Right kidney (tissue), 1 donor: ENCODE measurements at regions not wholly inside any gene's neighbourhood (a gene's known extent, or its start where the extent isn't known, plus 50 kb on each side); places are given as distances from the start of the nearest gene placed in this dataset.

ENCODE experiments used
- DNase-seq: peaks from one replicate; pipeline ENCODE4 v3.0.0-alpha.2; 2016

DNA sequence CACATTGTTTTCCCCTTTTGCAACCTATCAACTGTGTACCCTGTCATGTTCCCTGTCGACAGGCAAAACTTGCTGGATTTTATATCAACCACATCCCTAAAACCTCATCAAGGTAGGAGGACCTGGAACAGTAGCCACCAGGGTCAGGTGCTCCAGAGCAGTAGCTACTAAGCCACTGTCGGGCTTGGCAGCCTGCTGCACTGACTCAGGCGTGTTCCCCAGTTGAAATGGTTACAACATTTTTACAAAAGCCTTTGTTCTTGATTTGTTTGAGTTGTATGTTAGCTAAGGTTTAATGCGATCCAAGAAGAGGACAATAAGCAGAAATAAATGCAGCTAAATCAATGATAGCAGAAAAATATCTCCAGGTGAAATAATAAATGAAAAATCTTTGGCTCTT, 407.4 kb upstream of the TLE4 start:
- no peak for DNase-seq

DNA sequence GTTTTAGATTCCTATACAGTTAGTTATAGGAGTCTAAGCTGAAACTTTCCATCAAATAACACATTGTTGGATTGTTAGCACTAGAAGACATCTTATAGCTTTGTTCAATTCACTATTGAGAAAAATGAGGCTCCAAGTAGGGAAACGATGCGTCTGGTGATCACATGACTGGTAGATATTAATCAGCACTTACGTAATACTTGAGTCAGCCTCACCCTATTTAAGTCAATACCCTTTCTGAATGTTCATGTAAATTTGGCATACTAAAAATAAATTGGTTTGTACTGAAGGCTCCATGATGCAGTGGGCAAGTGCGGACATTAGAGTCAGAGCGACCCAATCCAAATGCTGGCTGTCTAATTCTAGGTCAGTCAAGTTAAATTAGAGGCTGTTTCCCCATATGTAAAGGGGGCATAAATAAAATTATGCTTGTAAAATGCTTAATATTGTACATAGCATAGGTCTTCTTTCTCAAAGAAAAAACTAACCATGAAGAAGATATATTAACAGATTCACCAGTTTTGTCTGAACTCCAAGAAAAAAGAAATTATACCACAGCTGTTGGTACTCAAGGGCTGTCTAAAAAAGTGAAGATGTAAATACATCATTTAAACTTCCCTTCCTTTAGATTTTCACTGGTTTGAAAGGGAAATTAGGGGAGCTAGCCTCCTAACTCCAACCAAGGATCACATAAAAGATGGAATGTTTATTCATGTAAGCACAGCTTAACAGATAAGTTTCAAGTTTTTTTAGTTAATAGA, 406.6 kb upstream of the TLE4 start:
- DNase-seq = no peak

DNA sequence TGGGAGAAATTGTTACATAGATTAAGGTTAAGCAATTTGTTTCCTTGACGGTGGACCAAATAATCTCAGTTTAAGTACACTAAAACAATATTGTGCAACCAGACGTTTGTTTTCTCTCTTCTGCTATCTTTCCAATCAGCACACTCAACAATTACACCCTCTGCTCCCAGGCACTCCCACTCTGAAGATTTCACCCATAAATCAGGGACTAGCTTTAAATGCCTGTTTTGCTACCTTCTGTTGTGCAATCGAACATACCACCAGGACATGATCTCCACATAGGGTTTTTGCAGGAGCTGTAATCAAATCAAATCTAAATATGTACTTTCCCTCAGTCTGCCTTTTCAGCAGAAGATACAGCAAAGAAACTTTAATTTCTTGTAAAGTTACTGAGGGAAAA, 405.8 kb upstream of the TLE4 start:
- DNase-seq = peak; percentile 27

GRCh38 chr9:79170643-79171042, 401.1 kb upstream of the TLE4 start:
- DNase-seq = no peak

- DNase-seq = no peak
Observed at GRCh38 chr9:79173932-79174331, 397.8 kb upstream of the TLE4 start.

GRCh38 chr9:79176014-79176697, 395.6 kb upstream of the TLE4 start:
- no peak for DNase-seq

GRCh38 chr9:79184831-79185230, 386.9 kb upstream of the TLE4 start:
- no peak for DNase-seq

DNA sequence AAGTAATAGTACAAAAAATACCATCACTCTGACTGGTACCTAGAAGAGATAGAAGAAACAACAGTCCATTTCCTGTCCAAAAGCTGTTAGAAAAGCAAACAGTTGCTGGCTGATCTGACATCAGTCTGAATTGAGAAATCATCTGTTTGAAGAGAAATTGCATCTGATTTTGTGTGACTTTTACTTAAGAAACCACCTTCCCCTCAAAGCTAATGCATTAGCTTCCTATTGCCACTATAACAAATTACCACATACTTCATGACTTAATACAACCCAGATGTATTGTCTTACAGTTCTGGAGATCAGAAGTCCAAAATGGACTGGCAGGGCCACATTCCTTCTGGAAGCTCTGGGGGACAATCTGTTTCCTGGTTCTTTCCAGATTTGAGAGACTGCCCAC, 385.9 kb upstream of the TLE4 start:
- no peak for DNase-seq

DNA sequence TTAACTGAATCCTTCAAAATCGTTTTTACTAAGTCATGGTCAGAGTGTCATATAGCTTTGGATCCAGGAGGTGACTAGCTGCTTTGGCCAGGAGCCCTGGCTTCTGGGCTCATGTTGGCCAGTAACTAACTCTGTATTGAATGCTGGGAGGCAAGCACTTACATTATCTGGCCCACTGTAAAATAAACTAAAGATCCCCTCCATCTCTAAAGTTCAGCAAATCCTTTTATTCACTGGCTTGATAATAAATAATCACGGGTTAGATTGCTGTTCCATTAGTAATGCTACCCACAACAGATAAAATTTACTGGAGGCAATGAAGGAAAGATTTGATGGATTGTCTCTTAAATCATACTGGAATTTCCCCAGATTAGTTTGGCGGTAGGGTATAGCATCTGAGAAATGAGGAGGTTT, 382.2 kb upstream of the TLE4 start:
- no peak for DNase-seq

DNA sequence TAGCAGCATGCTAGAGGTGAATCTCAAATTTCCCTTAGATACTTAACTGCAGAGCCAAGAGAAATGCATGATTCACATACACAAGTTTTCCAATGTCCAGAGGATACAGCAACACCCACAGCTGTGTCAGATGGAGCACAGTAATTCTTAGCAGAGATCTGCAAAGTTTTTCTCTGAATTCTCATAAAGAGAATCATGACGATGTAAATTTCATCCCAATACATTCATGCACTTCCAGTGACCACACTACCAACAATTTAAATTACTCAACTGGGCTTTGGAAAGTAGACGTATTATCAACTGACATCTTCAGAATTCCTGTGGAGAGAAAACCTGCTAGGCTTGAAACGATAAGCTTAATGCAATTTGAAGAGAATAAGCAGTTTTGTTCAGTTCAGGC, 378.8 kb upstream of the TLE4 start:
- no peak for DNase-seq

- DNase-seq = no peak
Observed at GRCh38 chr9:79193501-79194223, 378.1 kb upstream of the TLE4 start.

DNA sequence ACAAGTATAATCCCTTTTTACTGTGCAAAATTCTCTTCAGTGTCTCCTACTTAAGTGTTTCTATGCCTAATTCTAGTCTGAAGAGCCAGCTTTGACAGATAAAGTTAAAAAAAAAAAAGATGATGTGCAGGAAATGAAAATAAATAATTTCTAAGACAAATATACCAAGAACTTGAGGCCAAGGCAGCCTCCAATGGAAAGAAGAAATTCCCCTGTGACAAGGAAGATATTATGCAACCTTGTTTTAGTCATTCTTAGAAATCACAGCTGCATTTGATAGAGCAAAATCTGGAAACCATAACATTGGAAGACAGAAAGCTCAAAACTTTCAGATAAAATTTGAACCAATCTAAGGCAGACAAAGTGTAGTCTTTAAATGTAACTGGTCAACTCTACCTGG, 375.9 kb upstream of the TLE4 start:
- DNase-seq = no peak

DNA sequence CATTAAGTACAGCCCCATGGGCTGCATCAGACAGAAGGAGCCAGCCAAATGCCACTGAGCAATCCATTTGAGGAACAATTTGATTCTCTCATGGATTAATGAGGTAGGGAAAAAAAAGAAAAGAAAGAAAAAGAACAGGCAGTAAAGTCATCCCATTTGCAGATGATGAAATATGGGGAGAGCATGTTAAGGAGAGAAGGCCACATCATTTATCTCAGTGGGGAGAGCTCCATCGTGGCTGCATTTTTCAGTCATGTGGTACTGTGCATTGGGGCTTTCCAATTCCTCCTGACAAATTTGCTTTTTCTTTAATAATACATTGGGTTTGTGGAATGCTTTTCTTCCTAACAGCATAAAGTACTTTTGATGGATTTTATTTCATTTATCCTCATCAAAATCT, 375.2 kb upstream of the TLE4 start:
- DNase-seq = no peak

GRCh38 chr9:79200336-79200735, 371.4 kb upstream of the TLE4 start:
- no peak for DNase-seq

DNA sequence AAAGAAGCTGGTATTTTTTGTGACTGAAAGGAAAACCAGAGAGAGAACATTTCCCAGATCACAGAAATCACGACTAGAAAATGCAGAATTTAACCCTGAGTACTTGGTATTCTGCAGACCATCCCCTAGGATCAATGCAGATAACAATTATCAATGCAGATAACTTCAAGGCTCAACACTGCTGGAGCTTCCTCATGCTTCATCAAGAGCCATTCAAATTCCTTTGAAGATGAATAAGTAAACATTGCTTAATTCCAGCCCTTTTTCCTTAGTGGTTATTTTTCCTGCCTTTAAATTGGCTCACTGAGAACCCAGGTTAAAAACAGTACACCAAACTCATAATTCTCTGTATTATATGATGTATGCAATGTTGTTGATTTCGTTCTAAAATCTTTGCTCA, 370.1 kb upstream of the TLE4 start:
- no peak for DNase-seq

DNA sequence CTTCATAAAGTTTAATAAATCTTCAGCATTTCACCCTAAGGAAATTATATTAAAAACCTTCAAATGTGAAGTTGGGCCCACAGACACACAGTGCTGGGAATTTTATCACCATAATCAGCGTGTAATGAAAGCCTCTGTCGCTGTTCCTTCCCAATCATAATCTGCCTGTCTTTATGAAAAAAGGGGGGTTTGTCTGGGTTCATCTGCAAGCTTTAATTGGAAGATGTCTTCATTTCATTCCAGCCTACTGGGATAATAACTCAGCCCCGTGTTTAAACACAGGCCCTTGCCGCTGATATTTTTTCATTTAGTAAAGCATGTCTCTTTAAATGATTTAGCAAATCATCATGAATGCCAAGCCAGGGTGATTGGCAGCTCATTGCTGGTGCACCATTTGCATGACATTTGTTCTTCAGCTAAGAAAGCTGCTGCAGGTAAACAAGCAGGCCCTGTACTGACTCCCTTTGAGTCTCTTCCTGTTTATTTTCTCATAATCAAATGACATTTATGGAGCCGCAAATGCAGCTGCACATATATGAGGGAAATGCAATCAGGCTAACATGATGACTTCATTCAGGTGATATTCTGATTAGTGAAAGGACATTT, 362.9 kb upstream of the TLE4 start:
- DNase-seq = no peak

- DNase-seq = no peak
Observed at GRCh38 chr9:79210541-79211243, 361.1 kb upstream of the TLE4 start.

- no peak for DNase-seq
Observed at GRCh38 chr9:79213417-79214125, 358.2 kb upstream of the TLE4 start.

DNA sequence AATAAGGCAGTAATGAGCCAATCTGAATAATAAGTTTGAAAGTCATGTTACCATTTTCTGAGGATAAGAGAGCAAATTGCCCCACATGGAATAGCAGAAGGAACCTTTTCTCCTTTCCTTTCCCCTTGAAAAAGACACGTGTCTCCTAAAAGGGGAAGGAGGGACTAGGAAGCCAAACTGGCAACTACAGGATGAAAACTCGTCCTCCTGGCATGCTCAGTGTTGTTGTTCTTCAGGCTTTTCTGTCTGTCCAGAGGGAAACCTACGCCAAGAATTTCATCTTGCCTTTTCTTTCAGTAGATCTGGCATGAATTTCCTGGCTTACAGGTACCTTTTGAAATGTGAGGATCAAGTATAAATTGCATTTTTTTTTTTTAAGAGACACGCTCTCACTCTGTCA, 355.9 kb upstream of the TLE4 start:
- DNase-seq = no peak

DNA sequence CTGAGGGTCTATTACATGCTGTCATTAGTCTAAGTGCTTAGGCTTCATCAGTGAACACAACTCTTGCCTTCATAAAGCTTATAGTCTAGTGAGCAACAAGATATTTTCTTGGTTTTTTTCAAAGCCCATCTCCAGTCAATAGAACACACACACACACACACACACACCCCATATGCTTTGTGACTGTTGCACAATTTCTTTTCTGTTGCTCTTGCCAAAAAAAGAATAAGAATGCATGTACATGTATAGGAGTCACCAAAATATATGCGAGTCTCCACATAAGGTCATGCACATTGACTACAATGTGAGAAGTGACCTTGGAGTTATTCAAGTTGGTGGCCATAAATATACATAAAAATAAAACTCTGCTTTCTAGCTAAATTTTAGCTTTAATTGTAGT, 351.5 kb upstream of the TLE4 start:
- DNase-seq = no peak

- no peak for DNase-seq
Observed at GRCh38 chr9:79220666-79221065, 351.1 kb upstream of the TLE4 start.

DNA sequence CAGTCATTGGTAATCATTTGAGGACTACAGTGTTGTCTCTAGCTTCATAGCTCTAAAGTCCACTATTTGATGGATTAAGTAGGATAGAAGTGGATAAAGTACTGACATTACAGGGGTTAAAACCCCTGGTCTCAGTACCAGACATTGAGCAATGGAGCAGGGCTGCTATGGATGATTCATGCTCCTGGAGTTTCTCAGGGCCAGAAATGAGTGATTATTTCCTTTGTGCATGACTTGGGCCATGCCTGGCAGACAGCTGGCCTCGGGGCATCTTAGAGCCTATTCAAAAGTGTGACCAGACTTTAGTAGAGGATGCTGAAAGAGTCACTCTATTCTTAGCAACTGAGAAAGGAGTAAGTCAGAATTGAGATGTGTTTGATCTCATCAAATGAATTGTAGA, 350.7 kb upstream of the TLE4 start:
- DNase-seq = no peak
